ENCODE measurements at regions not wholly inside any gene's neighbourhood (a gene's known extent, or its start where the extent isn't known, plus 50 kb on each side); places are given as distances from the start of the nearest gene placed in this dataset.

DNA sequence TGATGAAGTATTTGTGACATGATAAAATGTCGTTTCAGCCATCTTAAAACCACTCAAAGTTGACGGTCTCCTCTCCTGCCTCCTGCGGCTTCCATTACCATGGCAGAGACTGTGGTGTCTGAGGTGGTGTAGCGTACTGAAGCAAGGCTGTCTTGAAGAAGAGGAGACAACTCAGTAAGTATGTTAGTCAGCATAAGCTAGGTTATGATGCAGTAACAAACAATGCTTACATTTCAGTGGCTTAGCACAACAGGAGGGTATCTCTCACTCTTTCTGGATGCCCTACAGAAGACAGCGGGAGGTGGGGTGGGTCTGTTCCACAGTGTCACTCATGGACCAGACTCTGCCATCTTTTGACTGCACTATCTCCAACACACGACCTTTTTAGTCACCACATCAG lies 174.7 kb upstream of the AHI1 start:
- TF ChIP-seq, protein P1, sequence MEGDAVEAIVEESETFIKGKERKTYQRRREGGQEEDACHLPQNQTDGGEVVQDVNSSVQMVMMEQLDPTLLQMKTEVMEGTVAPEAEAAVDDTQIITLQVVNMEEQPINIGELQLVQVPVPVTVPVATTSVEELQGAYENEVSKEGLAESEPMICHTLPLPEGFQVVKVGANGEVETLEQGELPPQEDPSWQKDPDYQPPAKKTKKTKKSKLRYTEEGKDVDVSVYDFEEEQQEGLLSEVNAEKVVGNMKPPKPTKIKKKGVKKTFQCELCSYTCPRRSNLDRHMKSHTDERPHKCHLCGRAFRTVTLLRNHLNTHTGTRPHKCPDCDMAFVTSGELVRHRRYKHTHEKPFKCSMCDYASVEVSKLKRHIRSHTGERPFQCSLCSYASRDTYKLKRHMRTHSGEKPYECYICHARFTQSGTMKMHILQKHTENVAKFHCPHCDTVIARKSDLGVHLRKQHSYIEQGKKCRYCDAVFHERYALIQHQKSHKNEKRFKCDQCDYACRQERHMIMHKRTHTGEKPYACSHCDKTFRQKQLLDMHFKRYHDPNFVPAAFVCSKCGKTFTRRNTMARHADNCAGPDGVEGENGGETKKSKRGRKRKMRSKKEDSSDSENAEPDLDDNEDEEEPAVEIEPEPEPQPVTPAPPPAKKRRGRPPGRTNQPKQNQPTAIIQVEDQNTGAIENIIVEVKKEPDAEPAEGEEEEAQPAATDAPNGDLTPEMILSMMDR (IDR thresholded peaks at IDR 0.05; ENCODE audit: borderline replicate concordance, extremely low read depth, low read length, poor library complexity, severe bottlenecking), result no peak
- TF ChIP-seq EZH2 (IDR thresholded peaks at IDR 0.05; ENCODE audit: borderline replicate concordance, low read depth, low read length, severe bottlenecking), result no peak
